Ishikawa (cell line): ENCODE measurements at regions not wholly inside any gene's neighbourhood (a gene's known extent, or its start where the extent isn't known, plus 50 kb on each side); places are given as distances from the start of the nearest gene placed in this dataset.

ENCODE experiments used
- CEBPB ChIP-seq: IDR thresholded peaks from 2 replicates; pipeline ENCODE4 v1.6.1; 2012
- CREB1 ChIP-seq: IDR thresholded peaks from 2 replicates; pipeline ENCODE4 v1.6.1; 2012; ENCODE audit warnings: low read depth
- EP300 ChIP-seq: IDR thresholded peaks from 2 replicates; pipeline ENCODE4 v1.6.1; 2012; ENCODE audit warnings: borderline replicate concordance
- FOXM1 ChIP-seq: IDR thresholded peaks from 2 replicates; pipeline ENCODE4 v1.6.1; 2012; ENCODE audit warnings: low read depth, borderline replicate concordance
- NFIC ChIP-seq: IDR thresholded peaks from 2 replicates; pipeline ENCODE4 v1.6.1; 2012
- RAD21 ChIP-seq: IDR thresholded peaks from 2 replicates; pipeline ENCODE4 v1.6.1; 2012; ENCODE audit warnings: low read depth
- REST ChIP-seq: IDR thresholded peaks from 2 replicates; pipeline ENCODE4 v1.6.1; 2012; ENCODE audit warnings: low read depth, mild to moderate bottlenecking
- TAF1 ChIP-seq: IDR thresholded peaks from 2 replicates; pipeline ENCODE4 v1.6.1; 2012; ENCODE audit warnings: low read depth, mild to moderate bottlenecking
- TCF12 ChIP-seq: IDR thresholded peaks from 2 replicates; pipeline ENCODE4 v1.6.1; 2012; ENCODE audit warnings: low read depth
- TEAD4 ChIP-seq: IDR thresholded peaks from 2 replicates; pipeline ENCODE4 v1.6.1; 2012
- YY1 ChIP-seq: IDR thresholded peaks from 2 replicates; pipeline ENCODE4 v1.6.1; 2012; ENCODE audit warnings: low read depth
- ZBTB7A ChIP-seq: IDR thresholded peaks from 2 replicates; pipeline ENCODE4 v1.6.1; 2012; ENCODE audit warnings: low read depth
- TF ChIP-seq, protein P1 (sequence below): IDR thresholded peaks from 2 replicates; pipeline ENCODE4 v1.6.1; 2012
- TF ChIP-seq, protein P2 (sequence below): IDR thresholded peaks from 2 replicates; pipeline ENCODE4 v1.6.1; 2012

- TF ChIP-seq EP300 (no peak), TAF1 (no peak), CEBPB (no peak), REST (no peak), YY1 (no peak), CREB1 (no peak), RAD21 (no peak), FOXM1 (no peak), ZBTB7A (no peak), TCF12 (no peak), TEAD4 (no peak), NFIC (no peak)
- TF ChIP-seq, protein P1, sequence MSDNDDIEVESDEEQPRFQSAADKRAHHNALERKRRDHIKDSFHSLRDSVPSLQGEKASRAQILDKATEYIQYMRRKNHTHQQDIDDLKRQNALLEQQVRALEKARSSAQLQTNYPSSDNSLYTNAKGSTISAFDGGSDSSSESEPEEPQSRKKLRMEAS, result no peak
- TF ChIP-seq, protein P2, sequence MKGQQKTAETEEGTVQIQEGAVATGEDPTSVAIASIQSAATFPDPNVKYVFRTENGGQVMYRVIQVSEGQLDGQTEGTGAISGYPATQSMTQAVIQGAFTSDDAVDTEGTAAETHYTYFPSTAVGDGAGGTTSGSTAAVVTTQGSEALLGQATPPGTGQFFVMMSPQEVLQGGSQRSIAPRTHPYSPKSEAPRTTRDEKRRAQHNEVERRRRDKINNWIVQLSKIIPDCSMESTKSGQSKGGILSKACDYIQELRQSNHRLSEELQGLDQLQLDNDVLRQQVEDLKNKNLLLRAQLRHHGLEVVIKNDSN, result no peak
These were observed 1274.5 kb upstream of the CRIM1 start for GRCh38 chr2:35081001-35081621.
